Erythroblast (primary cell): ENCODE measurements at regions not wholly inside any gene's neighbourhood (a gene's known extent, or its start where the extent isn't known, plus 50 kb on each side); places are given as distances from the start of the nearest gene placed in this dataset.

Experiments
- GATA1 ChIP-seq: IDR thresholded peaks from 2 replicates; pipeline ENCODE4 v1.6.1; 2011; ENCODE audit warnings: low read depth, mild to moderate bottlenecking, control low read depth, low read length, moderate library complexity
- POLR2A ChIP-seq: IDR thresholded peaks from 2 replicates; pipeline ENCODE4 v1.6.1; 2011; ENCODE audit warnings: mild to moderate bottlenecking, low read length

DNA sequence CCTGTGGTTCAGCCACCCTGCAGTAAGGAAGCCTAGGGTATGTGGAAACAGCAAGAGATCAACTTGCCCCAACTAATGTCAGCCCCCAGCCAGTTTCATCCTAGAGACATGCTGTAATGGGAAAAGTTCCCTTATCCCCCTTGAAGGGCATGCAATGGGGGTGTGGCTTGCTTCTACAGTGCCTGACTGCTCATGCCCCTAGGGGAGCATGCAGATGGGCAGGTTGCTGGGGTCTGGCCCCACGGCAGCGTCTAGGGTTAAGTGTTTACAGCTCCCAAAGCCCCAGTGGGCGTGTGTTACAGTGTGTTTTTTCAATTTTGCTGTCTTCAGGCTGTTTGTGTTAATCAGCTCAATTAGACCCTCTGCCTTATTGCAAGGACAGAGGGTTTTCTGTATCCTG is 1105.9 kb downstream of the AMY1C start:
- TF ChIP-seq POLR2A (no peak), GATA1 (no peak)
